HepG2 (cell line): ENCODE measurements at regions not wholly inside any gene's neighbourhood (a gene's known extent, or its start where the extent isn't known, plus 50 kb on each side); places are given as distances from the start of the nearest gene placed in this dataset.

Experiments
- ATAC-seq: fragments of 200-7000 bp; cut with Tn5 transposase; 3 replicates; pipeline ENCODE4 v1.9.1; 2020; ENCODE audit warnings: mild to moderate bottlenecking, moderate library complexity
- BruUV-seq: library from RNA; stranded (reverse); fragments of 400-500 nt; replicated peaks from 2 replicates; lab custom pipeline; 2021; lab: Mats Ljungman, UMichigan
- CTCF ChIA-PET: fragments of 300-600 bp; formaldehyde crosslinking; extraction: SDS; loops from one replicate; lab custom pipeline; 2021; ENCODE audit warnings: low total read pairs, inconsistent platforms, low intra/inter-chr PET ratio; lab: Yijun Ruan, JAX
- POLR2A ChIA-PET: fragments of 350-600 bp; sonication (Branson Sonifier 250); formaldehyde crosslinking; loops from one replicate; lab custom pipeline; 2020; ENCODE audit warnings: antibody characterized with exemption, inconsistent platforms; lab: Yijun Ruan, JAX
- DNase-seq: peaks from one replicate; pipeline ENCODE4 v3.0.0-alpha.2; 2015; ENCODE audit warnings: low spot score
- FAIRE-seq: peaks from 3 replicates; lab custom pipeline; 2011; peaks lifted over from hg19 to GRCh38; lab: Jason Lieb, UNC
- H2AFZ ChIP-seq: one replicate; pipeline ENCODE4 v1.6.1; 2011; ENCODE audit warnings: low read length, inconsistent platforms
- H3K27ac ChIP-seq: fragments of 300-600 bp; 3 replicates; pipeline ENCODE4 v1.8.0; 2011; ENCODE audit warnings: mixed run types, mild to moderate bottlenecking, mixed read lengths, low read length, inconsistent platforms; ENCODE audit not compliant: insufficient read depth; ENCODE audit errors: extremely low read length
- H3K27me3 ChIP-seq, 2 experiments: fragments of 200-600 bp in 1 of 2; 2 replicates in 1 of 2; 3 replicates in 1 of 2; pipeline versions ENCODE4 v1.6.0 to v1.8.0; 2011; ENCODE audit warnings: low read length in 2 of 2, mild to moderate bottlenecking in 2 of 2, moderate library complexity in 2 of 2, inconsistent platforms in 1 of 2; ENCODE audit not compliant: insufficient read depth in 2 of 2, control insufficient read depth in 1 of 2
- H3K36me3 ChIP-seq, 2 experiments: fragments of 200-600 bp in 1 of 2; replicated peaks in 1 of 2; 2 replicates in 1 of 2; 3 replicates in 1 of 2; pipeline versions ENCODE4 v1.5.1 to v1.8.0; 2011; ENCODE audit warnings: low read length in 2 of 2, inconsistent platforms in 1 of 2; ENCODE audit not compliant: insufficient read depth in 2 of 2, control insufficient read depth in 1 of 2
- H3K4me1 ChIP-seq: 2 replicates; pipeline ENCODE4 v1.5.1; 2012; ENCODE audit warnings: low read length, inconsistent platforms; ENCODE audit not compliant: insufficient read depth
- H3K4me2 ChIP-seq: 2 replicates; pipeline ENCODE4 v1.6.0; 2011; ENCODE audit warnings: low read depth, low read length, inconsistent platforms
- H3K4me3 ChIP-seq, 3 experiments: fragments of 200-600 bp in 1 of 3; sonication (generic), shearing (Covaris generic) in 1 of 3; replicated peaks in 1 of 3; 2 replicates each; pipeline ENCODE4 v1.5.1; 2011 to 2016; ENCODE audit warnings: low read length in 3 of 3, inconsistent platforms in 2 of 3, low read depth in 2 of 3, mild to moderate bottlenecking in 2 of 3, control low read depth in 1 of 3, mixed read lengths in 1 of 3; ENCODE audit not compliant: insufficient read depth in 1 of 3
- H3K79me2 ChIP-seq: one replicate; pipeline ENCODE4 v1.6.1; 2011; ENCODE audit warnings: low read length, inconsistent platforms; ENCODE audit not compliant: insufficient read depth
- H3K9ac ChIP-seq: 2 replicates; pipeline ENCODE4 v1.6.0; 2011; ENCODE audit warnings: mild to moderate bottlenecking, low read depth, low read length, inconsistent platforms; ENCODE audit not compliant: insufficient read depth
- H3K9me3 ChIP-seq: 2 replicates; pipeline ENCODE4 v1.5.1; 2012; ENCODE audit warnings: mild to moderate bottlenecking, low read length
- H4K20me1 ChIP-seq: 2 replicates; pipeline ENCODE4 v1.6.0; 2011; ENCODE audit warnings: inconsistent platforms, mild to moderate bottlenecking, low read length, moderate library complexity; ENCODE audit not compliant: insufficient read depth
- CREM ChIP-seq, 2 experiments: sonication (generic) in 1 of 2; formaldehyde crosslinking in 1 of 2; IDR thresholded peaks; 2 replicates each; pipeline versions ENCODE4 v1.4.0 to v1.6.1; 2016 to 2020; ENCODE audit warnings: antibody characterized with exemption in 1 of 2, mild to moderate bottlenecking in 1 of 2, missing genetic modification reagents in 1 of 2
- GTF2F1 ChIP-seq: fragments of 150-350 bp; IDR thresholded peaks from 2 replicates; pipeline ENCODE4 v1.6.1; 2014; ENCODE audit warnings: low read length
- KDM4B ChIP-seq: sonication (generic); formaldehyde crosslinking; IDR thresholded peaks from 2 replicates; pipeline ENCODE4 v1.4.0; 2020; ENCODE audit warnings: missing genetic modification reagents
- KLF11 ChIP-seq: IDR thresholded peaks from 2 replicates; pipeline ENCODE4 v1.6.1; 2016; ENCODE audit warnings: missing compliant biosample characterization
- KLF15 ChIP-seq: sonication (generic); formaldehyde crosslinking; IDR thresholded peaks from 2 replicates; pipeline ENCODE4 v1.8.1; 2023; ENCODE audit warnings: borderline replicate concordance, mild to moderate bottlenecking, inconsistent platforms, missing genetic modification reagents, mixed read lengths
- MTERF4 ChIP-seq: sonication (generic); formaldehyde crosslinking; IDR thresholded peaks from 2 replicates; pipeline ENCODE4 v1.8.0; 2023; ENCODE audit warnings: mild to moderate bottlenecking, missing genetic modification reagents
- NBN ChIP-seq: fragments of 450-650 bp; conservative IDR thresholded peaks from 2 replicates; pipeline ENCODE4 v1.6.1; 2017
- NR0B2 ChIP-seq: sonication (generic); formaldehyde crosslinking; IDR thresholded peaks from 2 replicates; pipeline ENCODE4 v1.4.0; 2020; ENCODE audit warnings: mild to moderate bottlenecking, missing genetic modification reagents
- PITX1 ChIP-seq: sonication (generic); formaldehyde crosslinking; IDR thresholded peaks from 2 replicates; pipeline ENCODE4 v1.5.1; 2020; ENCODE audit warnings: mild to moderate bottlenecking, missing genetic modification reagents
- RBM22 ChIP-seq: fragments of 200-400 bp; formaldehyde crosslinking; optimal IDR thresholded peaks from 2 replicates; pipeline ENCODE3; 2017; ENCODE audit warnings: mild to moderate bottlenecking, low read length, moderate library complexity
- REPIN1 ChIP-seq: sonication (generic); formaldehyde crosslinking; IDR thresholded peaks from 2 replicates; pipeline ENCODE4 v1.8.0; 2022; ENCODE audit warnings: missing genetic modification reagents, low read depth, mild to moderate bottlenecking, borderline replicate concordance
- SOX5 ChIP-seq: IDR thresholded peaks from 2 replicates; pipeline ENCODE4 v1.6.1; 2016; ENCODE audit warnings: borderline replicate concordance
- ZBTB43 ChIP-seq: sonication (generic); formaldehyde crosslinking; conservative IDR thresholded peaks from 2 replicates; pipeline ENCODE4 v1.4.0; 2020; ENCODE audit warnings: missing genetic modification reagents
- ZC3H4 ChIP-seq: sonication (generic); formaldehyde crosslinking; IDR thresholded peaks from 2 replicates; pipeline ENCODE4 v1.4.0; 2020; ENCODE audit warnings: missing genetic modification reagents, borderline replicate concordance
- ZNF431 ChIP-seq: sonication (generic); formaldehyde crosslinking; IDR thresholded peaks from 2 replicates; pipeline ENCODE4 v1.9.0; 2022; ENCODE audit warnings: missing genetic modification reagents, low read depth, mild to moderate bottlenecking, borderline replicate concordance
- ZNF7 ChIP-seq: IDR thresholded peaks from 2 replicates; pipeline ENCODE4 v1.6.1; 2016; ENCODE audit warnings: missing biosample characterization, missing genetic modification reagents
- ZSCAN22 ChIP-seq: sonication (generic); formaldehyde crosslinking; IDR thresholded peaks from 2 replicates; pipeline ENCODE4 v1.4.0; 2020; ENCODE audit warnings: mild to moderate bottlenecking, missing genetic modification reagents
- WGBS: methylation state at CpG from one replicate; pipeline ENCODE4 v1.1.6; 2017; ENCODE audit warnings: low lambda C conversion rate; 5-methylcytosine and 5-hydroxymethylcytosine counted together
- in situ Hi-C: cut with HindIII; loops from 2 replicates; pipeline ENCODE4 v1.10.0; 2017; ENCODE audit warnings: low pct_unique_long_range_greater_than_20kb; ENCODE audit not compliant: extremely low pct_ligation_motif_present
- intact Hi-C: fragments of 100-400 bp; cut with micrococcal nuclease; formaldehyde crosslinking; loops from one replicate; pipeline ENCODE4 v1.10.0; 2022; ENCODE audit not compliant: unreplicated experiment

GRCh38 chr6:122918714-122919113 is 77.3 kb upstream of the CLVS2 start:
- Histone ChIP-seq H3K4me3 (no peak overlapping the region), H3K36me3 (no peaks in the 10 kb centered on the region), H2AFZ (no peak overlapping the region), H3K4me2 (no peak overlapping the region), H3K4me1 (no peaks in the 10 kb centered on the region), H3K9me3 (peaks cover 55% of the 10 kb centered on the region), H3K27ac (no peak overlapping the region), H3K9ac (no peak overlapping the region), H3K79me2 (no peaks in the 10 kb centered on the region), H3K27me3 (no peaks in the 10 kb centered on the region), H4K20me1 (no peaks in the 10 kb centered on the region)
- no peak for TF ChIP-seq CREM (IDR thresholded peaks at IDR 0.05)
- no peak for TF ChIP-seq CREM (CRISPR knock-in tag; IDR thresholded peaks at IDR 0.05)
- TF ChIP-seq RBM22: no peak
- TF ChIP-seq ZNF7 (CRISPR knock-in tag): no peak
- TF ChIP-seq ZC3H4 (CRISPR knock-in tag): no peak
- TF ChIP-seq ZSCAN22 (CRISPR knock-in tag): no peak
- no peak for TF ChIP-seq KLF15 (CRISPR knock-in tag)
- TF ChIP-seq REPIN1 (CRISPR knock-in tag): no peak
- no peak for TF ChIP-seq KLF11 (CRISPR knock-in tag)
- ATAC-seq (no peak), FAIRE-seq (no peak), DNase-seq (no peak)
- in situ Hi-C loops: no loop called here
- ChIA-PET POLR2A (no interaction called here), CTCF (no interaction called here)
- intact Hi-C loops: no loop called here
- BruUV-seq: no TSS peak

- CTCF ChIA-PET: no interaction called here
- POLR2A ChIA-PET: no interaction called here
- 17% methylated on average over 3 of the region's 3 CpGs for WGBS
- TF ChIP-seq SOX5 (CRISPR knock-in tag) (no peak), MTERF4 (CRISPR knock-in tag) (no peak), ZBTB43 (no peak), NR0B2 (CRISPR knock-in tag) (no peak), PITX1 (CRISPR knock-in tag) (no peak), GTF2F1 (no peak), ZNF431 (no peak), NBN (no peak), KDM4B (CRISPR knock-in tag) (no peak)
Measured at GRCh38 chr6:122930252-122931180, 65.5 kb upstream of the CLVS2 start.

More at GRCh38 chr6:122930252-122931180, 65.5 kb upstream of the CLVS2 start:
- Histone ChIP-seq H4K20me1 (no peaks in the 10 kb centered on the region), H3K36me3 (no peaks in the 10 kb centered on the region), H3K4me2 (no peak overlapping the region), H3K4me1 (no peaks in the 10 kb centered on the region), H3K27me3 (no peaks in the 10 kb centered on the region), H3K9me3 (peaks cover 63% of the 10 kb centered on the region), H3K9ac (no peak overlapping the region), H2AFZ (no peak overlapping the region), H3K79me2 (no peaks in the 10 kb centered on the region), H3K27ac (no peak overlapping the region), H3K4me3 (no peak overlapping the region)
- DNase-seq (no peak), FAIRE-seq (no peak), ATAC-seq (no peak)
- no TSS peak for BruUV-seq
- in situ Hi-C loops: no loop called here
- intact Hi-C loops: no loop called here
